Chondrocyte (in vitro differentiated cells): ENCODE measurements at regions not wholly inside any gene's neighbourhood (a gene's known extent, or its start where the extent isn't known, plus 50 kb on each side); places are given as distances from the start of the nearest gene placed in this dataset.

ENCODE experiments used
- DNase-seq: peaks from one replicate; pipeline ENCODE4 v3.0.0; 2021; ENCODE audit warnings: mixed read lengths, low spot score
- H3K27ac Mint-ChIP-seq: one replicate; pipeline ENCODE4 v1.8.0; 2021; ENCODE audit warnings: mild to moderate bottlenecking, moderate library complexity, mixed read lengths; ENCODE audit not compliant: unreplicated experiment
- H3K27me3 Mint-ChIP-seq: 2 replicates; pipeline ENCODE4 v1.8.0; 2021; ENCODE audit warnings: low read depth, mixed read lengths
- H3K36me3 Mint-ChIP-seq: 2 replicates; pipeline ENCODE4 v1.8.0; 2021; ENCODE audit warnings: low read depth, mixed read lengths
- H3K4me1 Mint-ChIP-seq: 2 replicates; pipeline ENCODE4 v1.8.0; 2021; ENCODE audit warnings: low read depth, mild to moderate bottlenecking, mixed read lengths
- H3K4me3 Mint-ChIP-seq: one replicate; pipeline ENCODE4 v1.8.0; 2021; ENCODE audit warnings: mild to moderate bottlenecking, moderate library complexity, mixed read lengths; ENCODE audit not compliant: unreplicated experiment
- H3K9me3 Mint-ChIP-seq: 2 replicates; pipeline ENCODE4 v1.8.0; 2021; ENCODE audit warnings: low read depth, mixed read lengths
- TF ChIP-seq, protein P1 (sequence below): fragments of 200-600 bp; sonication (generic); IDR thresholded peaks from 2 replicates; pipeline ENCODE4 v1.5.0; 2021; ENCODE audit warnings: antibody characterized with exemption, mild to moderate bottlenecking, moderate library complexity

GRCh38 chr9:19681846-19682245 lies 107.0 kb downstream of the SLC24A2 start:
- H3K36me3 Mint-ChIP-seq, result no peaks in the 10 kb centered on the region

GRCh38 chr9:19677924-19678323 lies 110.9 kb downstream of the SLC24A2 start:
- Mint-ChIP-seq H3K9me3 (no peaks in the 10 kb centered on the region), H3K27ac (no peak overlapping the region), H3K36me3 (no peaks in the 10 kb centered on the region), H3K4me1 (no peaks in the 10 kb centered on the region), H3K27me3 (peaks cover 1% of the 10 kb centered on the region), H3K4me3 (no peak overlapping the region)
- no peak for DNase-seq
- TF ChIP-seq, protein P1, sequence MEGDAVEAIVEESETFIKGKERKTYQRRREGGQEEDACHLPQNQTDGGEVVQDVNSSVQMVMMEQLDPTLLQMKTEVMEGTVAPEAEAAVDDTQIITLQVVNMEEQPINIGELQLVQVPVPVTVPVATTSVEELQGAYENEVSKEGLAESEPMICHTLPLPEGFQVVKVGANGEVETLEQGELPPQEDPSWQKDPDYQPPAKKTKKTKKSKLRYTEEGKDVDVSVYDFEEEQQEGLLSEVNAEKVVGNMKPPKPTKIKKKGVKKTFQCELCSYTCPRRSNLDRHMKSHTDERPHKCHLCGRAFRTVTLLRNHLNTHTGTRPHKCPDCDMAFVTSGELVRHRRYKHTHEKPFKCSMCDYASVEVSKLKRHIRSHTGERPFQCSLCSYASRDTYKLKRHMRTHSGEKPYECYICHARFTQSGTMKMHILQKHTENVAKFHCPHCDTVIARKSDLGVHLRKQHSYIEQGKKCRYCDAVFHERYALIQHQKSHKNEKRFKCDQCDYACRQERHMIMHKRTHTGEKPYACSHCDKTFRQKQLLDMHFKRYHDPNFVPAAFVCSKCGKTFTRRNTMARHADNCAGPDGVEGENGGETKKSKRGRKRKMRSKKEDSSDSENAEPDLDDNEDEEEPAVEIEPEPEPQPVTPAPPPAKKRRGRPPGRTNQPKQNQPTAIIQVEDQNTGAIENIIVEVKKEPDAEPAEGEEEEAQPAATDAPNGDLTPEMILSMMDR, result no peak

More at GRCh38 chr9:19681846-19682245, 107.0 kb downstream of the SLC24A2 start:
- peaks cover 13% of the 10 kb centered on the region for H3K9me3 Mint-ChIP-seq
- H3K27ac Mint-ChIP-seq, result no peak overlapping the region
- DNase-seq, result no peak
- TF ChIP-seq, protein P1, result no peak
- H3K4me1 Mint-ChIP-seq, result no peaks in the 10 kb centered on the region
- H3K4me3 Mint-ChIP-seq, result no peak overlapping the region
- H3K27me3 Mint-ChIP-seq, result peaks cover 2% of the 10 kb centered on the region

DNA sequence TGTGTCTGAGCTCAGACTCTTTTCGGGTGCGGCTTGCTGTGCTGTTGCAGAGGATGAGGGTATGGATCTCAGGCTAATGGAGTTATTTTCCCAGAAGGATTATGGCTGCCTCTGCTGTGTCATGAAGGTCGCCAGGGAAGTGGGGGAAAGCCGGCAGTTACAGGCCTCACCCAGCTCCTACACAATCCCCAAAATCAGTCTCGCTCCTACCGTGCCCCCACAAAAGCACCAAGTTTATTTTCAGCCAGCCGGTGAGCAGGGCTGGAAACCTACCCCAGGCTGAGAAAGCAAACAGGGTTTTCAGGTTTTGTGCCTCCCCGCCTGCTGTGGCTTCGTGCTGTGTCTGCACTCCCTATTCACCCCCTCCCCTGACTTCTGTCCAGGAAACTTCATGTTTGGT lies 113.3 kb downstream of the SLC24A2 start:
- Mint-ChIP-seq H3K9me3 (peaks cover 6% of the 10 kb centered on the region), H3K36me3 (no peaks in the 10 kb centered on the region), H3K4me1 (no peaks in the 10 kb centered on the region), H3K4me3 (no peak overlapping the region), H3K27ac (no peak overlapping the region), H3K27me3 (peaks cover 6% of the 10 kb centered on the region)
- TF ChIP-seq, protein P1, result no peak
- DNase-seq, result no peak

- H3K36me3 Mint-ChIP-seq, result no peaks in the 10 kb centered on the region
- H3K4me3 Mint-ChIP-seq, result no peak overlapping the region
- H3K27ac Mint-ChIP-seq, result no peak overlapping the region
- H3K9me3 Mint-ChIP-seq, result no peaks in the 10 kb centered on the region
- no peaks in the 10 kb centered on the region for H3K4me1 Mint-ChIP-seq
- peaks cover 16% of the 10 kb centered on the region for H3K27me3 Mint-ChIP-seq
- DNase-seq, result no peak
- TF ChIP-seq, protein P1, result no peak
These were observed 122.3 kb downstream of the SLC24A2 start for GRCh38 chr9:19666575-19666974.

DNA sequence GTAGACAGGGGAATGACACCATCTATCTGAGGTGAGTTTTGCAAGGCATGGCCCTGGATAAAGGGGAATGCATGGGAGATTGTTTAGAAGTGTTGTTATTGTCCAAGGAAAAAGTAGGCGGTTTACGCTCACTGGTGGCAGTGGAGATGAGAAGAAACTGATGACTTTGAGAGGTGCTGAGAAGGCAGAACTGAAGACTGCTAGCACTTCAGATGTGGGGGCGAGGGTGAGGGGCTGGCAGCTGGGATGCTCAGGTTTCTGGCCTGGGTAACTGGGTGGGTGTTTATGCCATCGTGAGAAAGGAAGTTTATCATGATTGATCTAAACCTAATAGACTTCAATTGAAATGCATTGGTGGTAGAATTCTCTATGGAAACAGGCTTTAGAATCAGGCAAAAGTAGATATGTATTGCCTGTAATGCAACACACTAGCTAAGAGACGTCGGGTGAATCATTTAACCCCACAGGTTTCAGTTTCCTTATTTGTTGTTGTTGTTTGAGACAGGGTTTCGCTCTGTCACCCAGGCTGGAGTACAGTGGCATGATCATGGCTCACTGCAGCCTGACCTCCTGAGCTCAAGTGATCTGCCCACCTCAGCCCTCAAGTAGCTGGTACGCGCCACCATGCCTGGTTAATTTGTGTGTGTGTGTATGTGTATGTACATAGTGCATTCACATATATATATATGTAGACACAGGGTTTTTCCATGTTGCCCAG lies 123.5 kb downstream of the SLC24A2 start:
- TF ChIP-seq, protein P1, result no peak
- Mint-ChIP-seq H3K36me3 (no peaks in the 10 kb centered on the region), H3K4me3 (no peak overlapping the region), H3K9me3 (no peaks in the 10 kb centered on the region), H3K4me1 (no peaks in the 10 kb centered on the region), H3K27ac (no peak overlapping the region), H3K27me3 (peaks cover 17% of the 10 kb centered on the region)
- DNase-seq, result no peak
